ENCODE measurements at regions not wholly inside any gene's neighbourhood (a gene's known extent, or its start where the extent isn't known, plus 50 kb on each side); places are given as distances from the start of the nearest gene placed in this dataset.

DNA sequence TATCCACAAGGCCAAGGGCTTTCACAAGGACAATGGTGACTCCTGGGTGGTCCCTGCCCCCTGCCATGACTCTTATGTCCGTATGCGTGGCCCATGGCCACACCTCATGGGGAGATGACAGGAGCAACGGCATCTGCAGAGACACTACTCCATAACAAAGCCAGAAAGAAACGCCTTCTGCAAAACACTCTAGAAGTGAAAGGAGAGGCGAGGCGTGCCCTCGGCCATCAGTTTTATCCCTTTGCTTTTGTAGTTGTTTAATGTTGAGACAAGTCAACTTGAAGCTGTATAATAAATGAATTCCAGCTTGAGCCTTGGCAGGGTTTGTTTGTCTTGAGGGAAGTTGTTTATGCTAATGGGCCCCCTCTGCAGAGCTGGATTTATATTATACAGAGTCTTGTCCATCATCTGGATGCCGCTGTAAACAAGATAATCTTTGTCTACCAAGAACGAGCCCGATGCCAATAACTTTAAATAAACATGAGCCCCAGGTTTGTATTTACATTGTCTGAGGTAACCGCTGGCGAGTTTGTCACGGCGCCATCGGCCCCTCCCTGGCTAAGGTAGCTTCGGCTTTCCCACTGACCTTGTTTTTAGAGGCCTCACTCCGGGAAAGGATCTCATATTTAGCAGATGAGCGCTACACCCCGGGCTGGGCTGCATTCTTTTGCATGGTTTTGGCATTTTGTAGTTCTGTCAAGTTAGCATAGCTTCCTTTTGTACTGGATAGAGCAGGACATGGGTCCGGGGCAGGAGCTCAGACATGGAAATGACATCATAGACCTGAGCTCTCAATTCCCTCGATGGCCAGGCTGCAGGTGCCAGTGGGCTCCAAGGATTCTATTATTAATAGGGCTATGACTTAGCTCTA is 165.3 kb downstream of the ERCC6L2 start:
- H3K27ac ChIP-seq (ENCODE audit: control insufficient read depth, insufficient read depth, low read length), result no peak overlapping the region
- no peak for FAIRE-seq
- dilution Hi-C loops (cut with MboI; ENCODE audit: extremely low pct_ligation_motif_present, low sequenced_read_pairs), result no loop called here

DNA sequence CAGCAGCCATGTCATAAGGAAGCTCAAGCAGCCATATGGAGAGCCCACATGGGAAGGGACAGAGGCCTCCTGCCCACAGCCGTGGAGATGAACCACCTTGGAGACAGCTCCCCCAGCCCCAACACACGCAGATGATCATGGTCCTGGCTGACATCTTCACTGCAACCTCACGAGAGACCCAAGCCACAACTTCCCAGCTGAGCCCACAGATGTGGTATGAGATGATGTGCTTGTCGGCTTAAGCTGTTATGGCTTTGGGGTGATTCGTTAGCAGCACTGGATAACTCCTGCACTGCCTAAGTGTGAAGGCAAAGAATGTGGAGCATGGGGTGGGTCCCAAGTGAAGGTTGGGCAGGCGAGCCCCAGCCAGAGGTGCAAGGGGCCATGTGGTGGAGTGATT is 163.4 kb downstream of the ERCC6L2 start:
- Histone ChIP-seq H3K4me3 (ENCODE audit: control insufficient read depth in 2 of 3, extremely low read depth in 1 of 3, insufficient read depth in 2 of 3, low read depth in 1 of 3, low read length in 3 of 3) (no peak overlapping the region), H3K27me3 (ENCODE audit: control insufficient read depth, extremely low read depth, insufficient read depth, low read length) (peaks cover 4% of the 10 kb centered on the region), H3K9me3 (ENCODE audit: control insufficient read depth, low read depth, low read length) (peaks cover 7% of the 10 kb centered on the region), H3K4me1 (ENCODE audit: control insufficient read depth, extremely low read depth, insufficient read depth, low read length) (no peaks in the 10 kb centered on the region), H3K79me2 (ENCODE audit: control insufficient read depth, insufficient read depth, low read length) (no peaks in the 10 kb centered on the region), H3K4me2 (ENCODE audit: control insufficient read depth, extremely low read depth, insufficient read depth, low read depth, low read length) (no peak overlapping the region), H4K20me1 (ENCODE audit: control insufficient read depth, extremely low read depth, insufficient read depth, low read length) (no peaks in the 10 kb centered on the region), H3K27ac (ENCODE audit: control insufficient read depth, insufficient read depth, low read length) (no peak overlapping the region), H3K9ac (ENCODE audit: control insufficient read depth, extremely low read depth, insufficient read depth, low read length) (no peak overlapping the region), H3K36me3 (ENCODE audit: control insufficient read depth in 2 of 2, extremely low read depth in 1 of 2, insufficient read depth in 2 of 2, low read length in 2 of 2) (no peaks in the 10 kb centered on the region), H3K9me1 (ENCODE audit: control insufficient read depth, extremely low read depth, insufficient read depth, low read length) (no peaks in the 10 kb centered on the region), H2AFZ (ENCODE audit: control insufficient read depth, low read length) (no peak overlapping the region)
- FAIRE-seq, result no peak
- dilution Hi-C loops (cut with MboI; ENCODE audit: extremely low pct_ligation_motif_present, low sequenced_read_pairs), result no loop called here
- TF ChIP-seq CTCF (optimal IDR thresholded peaks at IDR 0.05 in 1 of 3, IDR thresholded peaks at IDR 0.05 in 1 of 3, conservative IDR thresholded peaks at IDR 0.05 in 1 of 3; ENCODE audit: extremely low read depth in 1 of 3, insufficient read depth in 2 of 3, low read length in 3 of 3), result no peak
- no peak for TF ChIP-seq EZH2 (IDR thresholded peaks at IDR 0.05; ENCODE audit: low read length)
- DNase-seq (ENCODE audit: low read depth, low spot score), result no peak

More for the DNA sequence above, 165.3 kb downstream of the ERCC6L2 start:
- no peaks in the 10 kb centered on the region for H3K79me2 ChIP-seq (ENCODE audit: control insufficient read depth, insufficient read depth, low read length)
- H3K9ac ChIP-seq (ENCODE audit: control insufficient read depth, extremely low read depth, insufficient read depth, low read length), result no peak overlapping the region
- TF ChIP-seq EZH2 (IDR thresholded peaks at IDR 0.05; ENCODE audit: low read length) (no peak), CTCF (optimal IDR thresholded peaks at IDR 0.05 in 1 of 3, IDR thresholded peaks at IDR 0.05 in 1 of 3, conservative IDR thresholded peaks at IDR 0.05 in 1 of 3; ENCODE audit: extremely low read depth in 1 of 3, insufficient read depth in 2 of 3, low read length in 3 of 3) (no peak)
- H3K9me1 ChIP-seq (ENCODE audit: control insufficient read depth, extremely low read depth, insufficient read depth, low read length), result no peaks in the 10 kb centered on the region
- no peaks in the 10 kb centered on the region for H3K36me3 ChIP-seq (ENCODE audit: control insufficient read depth in 2 of 2, extremely low read depth in 1 of 2, insufficient read depth in 2 of 2, low read length in 2 of 2)
- no peak overlapping the region for H3K4me3 ChIP-seq (ENCODE audit: control insufficient read depth in 2 of 3, extremely low read depth in 1 of 3, insufficient read depth in 2 of 3, low read depth in 1 of 3, low read length in 3 of 3)
- H4K20me1 ChIP-seq (ENCODE audit: control insufficient read depth, extremely low read depth, insufficient read depth, low read length), result no peaks in the 10 kb centered on the region
- no peak overlapping the region for H2AFZ ChIP-seq (ENCODE audit: control insufficient read depth, low read length)
- H3K4me1 ChIP-seq (ENCODE audit: control insufficient read depth, extremely low read depth, insufficient read depth, low read length), result no peaks in the 10 kb centered on the region
- no peak for DNase-seq (ENCODE audit: low read depth, low spot score)
- H3K4me2 ChIP-seq (ENCODE audit: control insufficient read depth, extremely low read depth, insufficient read depth, low read depth, low read length), result no peak overlapping the region
- H3K27me3 ChIP-seq (ENCODE audit: control insufficient read depth, extremely low read depth, insufficient read depth, low read length), result peaks cover 8% of the 10 kb centered on the region
- H3K9me3 ChIP-seq (ENCODE audit: control insufficient read depth, low read depth, low read length), result peaks cover 7% of the 10 kb centered on the region

Measured in keratinocyte (primary cell).